HT1080 (cell line): ENCODE measurements at regions not wholly inside any gene's neighbourhood (a gene's known extent, or its start where the extent isn't known, plus 50 kb on each side); places are given as distances from the start of the nearest gene placed in this dataset.

Source experiments
- DNase-seq: peaks from one replicate; pipeline ENCODE4 v3.0.0-alpha.2; 2015; ENCODE audit warnings: low read depth

GRCh38 chr13:47251771-47252170, 354.9 kb upstream of the HTR2A start:
- no peak for DNase-seq

GRCh38 chr13:47250146-47250545, 353.3 kb upstream of the HTR2A start:
- no peak for DNase-seq

- DNase-seq: no peak
Measured at GRCh38 chr13:47249266-47249665, 352.4 kb upstream of the HTR2A start.

DNA sequence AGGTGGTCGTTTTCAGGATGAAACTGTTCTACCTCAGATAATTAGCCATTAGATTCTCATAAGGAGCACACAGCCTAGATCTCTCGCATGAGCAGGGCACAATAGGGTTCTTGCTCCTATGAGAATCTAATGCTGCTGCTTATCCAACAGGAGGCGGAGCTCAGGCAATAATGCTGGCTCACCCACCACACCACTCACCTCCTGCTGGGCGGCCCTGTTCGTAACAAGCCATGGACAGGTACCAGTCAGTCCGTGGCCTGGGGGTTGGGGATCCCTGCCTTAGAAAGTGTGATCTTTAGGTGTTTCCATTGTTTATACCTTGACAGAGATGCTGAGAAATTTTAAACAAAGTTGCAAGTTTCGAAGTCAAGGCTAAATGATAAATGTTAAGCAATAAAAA, 344.6 kb upstream of the HTR2A start:
- no peak for DNase-seq

GRCh38 chr13:47239025-47239424, 342.2 kb upstream of the HTR2A start:
- no peak for DNase-seq

DNA sequence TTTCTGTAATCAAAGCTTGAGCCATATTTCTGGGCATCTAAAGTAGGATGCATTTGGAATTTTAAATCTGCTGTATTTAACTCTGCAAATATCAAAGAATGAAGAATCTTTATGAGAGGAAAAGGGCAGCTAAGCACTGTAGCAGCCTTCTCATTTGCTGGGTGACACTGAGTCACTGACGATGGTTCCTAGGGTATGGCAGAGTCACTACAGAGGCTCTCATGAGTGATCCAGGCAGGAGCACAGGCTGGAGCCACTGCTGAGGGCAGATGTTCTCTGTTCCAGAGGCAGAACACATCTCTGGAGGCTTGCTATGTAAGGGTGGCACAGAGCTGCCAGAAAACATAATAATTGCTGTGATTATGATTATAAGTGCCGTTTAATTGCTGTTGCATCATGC, 340.7 kb upstream of the HTR2A start:
- DNase-seq: no peak

DNA sequence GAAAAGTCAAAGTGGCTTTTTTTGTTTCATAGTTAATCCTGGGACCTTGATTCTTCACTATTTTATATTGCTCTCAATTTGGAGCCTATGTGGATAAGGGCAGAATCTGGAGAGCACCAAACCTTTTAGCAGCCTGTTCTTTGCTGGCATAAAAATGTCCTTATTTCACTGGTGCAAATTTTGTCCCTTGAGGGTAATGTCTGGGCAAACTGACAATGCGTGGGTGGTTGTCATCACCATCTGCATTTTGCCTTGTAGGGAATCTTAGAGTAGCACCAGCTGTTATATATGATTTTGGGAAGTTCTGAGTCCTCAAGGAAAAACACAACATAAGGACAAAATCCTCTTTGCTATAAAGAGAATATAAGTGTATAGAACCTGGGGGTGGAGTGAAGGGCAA, 336.9 kb upstream of the HTR2A start:
- no peak for DNase-seq

- DNase-seq: no peak
Measured at GRCh38 chr13:47232516-47232915, 335.7 kb upstream of the HTR2A start.

- DNase-seq: no peak
Measured at GRCh38 chr13:47230155-47230554, 333.3 kb upstream of the HTR2A start.

- peak; percentile 51 for DNase-seq
Measured at GRCh38 chr13:47226516-47226915, 329.7 kb upstream of the HTR2A start.

DNA sequence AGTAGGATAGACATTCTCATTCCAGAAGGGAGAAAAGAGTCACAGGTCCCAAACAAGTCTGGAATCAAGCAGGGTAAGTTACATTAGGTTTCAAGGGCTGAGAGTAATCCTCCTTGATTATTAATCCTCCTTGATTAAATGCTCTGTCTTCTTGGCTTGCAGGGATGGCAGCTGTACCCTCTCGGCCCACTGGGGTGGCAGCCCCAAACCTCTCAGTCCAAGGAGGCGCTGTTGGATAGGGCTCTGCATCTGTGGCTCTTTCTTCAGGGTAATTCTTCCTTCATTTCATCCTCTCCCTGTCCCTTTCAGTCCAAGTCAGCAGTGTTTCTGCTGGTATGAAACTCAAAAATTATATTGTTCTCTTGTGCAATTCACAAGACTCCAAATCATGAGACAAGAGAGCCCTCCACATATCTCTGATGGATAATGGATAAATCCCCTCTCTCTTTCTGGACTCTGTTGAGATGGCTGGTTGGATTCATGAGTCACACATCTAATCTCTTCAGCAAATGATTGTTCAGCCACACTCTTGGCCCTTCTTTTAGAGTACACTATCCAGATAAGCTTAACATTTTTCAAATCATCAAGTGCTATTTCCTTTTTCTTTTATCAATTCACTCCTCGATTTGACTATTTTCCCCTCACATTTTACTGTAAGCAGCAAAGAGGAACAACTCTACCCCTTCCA, 323.7 kb upstream of the HTR2A start:
- no peak for DNase-seq

DNA sequence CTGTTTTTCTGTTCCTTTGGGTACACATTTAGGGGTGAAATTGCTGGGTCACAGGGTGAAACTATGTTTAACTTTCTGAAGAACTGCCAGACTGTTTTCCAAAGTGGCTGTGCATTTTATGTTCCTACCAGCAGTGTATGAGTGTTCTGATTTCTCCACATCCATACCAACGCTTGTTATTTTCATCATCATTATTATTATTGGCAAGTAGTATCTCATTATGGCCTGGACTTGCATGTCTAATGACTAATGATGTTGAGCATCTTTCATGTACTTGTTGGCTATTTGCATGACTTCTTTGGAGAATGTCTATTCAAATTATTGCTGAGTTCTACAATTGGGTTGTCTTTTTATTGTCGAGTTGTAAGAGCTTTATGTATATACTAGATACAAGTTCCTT, 321.8 kb upstream of the HTR2A start:
- DNase-seq: no peak

GRCh38 chr13:47216176-47216822, 319.4 kb upstream of the HTR2A start:
- DNase-seq: peak; percentile 72

DNA sequence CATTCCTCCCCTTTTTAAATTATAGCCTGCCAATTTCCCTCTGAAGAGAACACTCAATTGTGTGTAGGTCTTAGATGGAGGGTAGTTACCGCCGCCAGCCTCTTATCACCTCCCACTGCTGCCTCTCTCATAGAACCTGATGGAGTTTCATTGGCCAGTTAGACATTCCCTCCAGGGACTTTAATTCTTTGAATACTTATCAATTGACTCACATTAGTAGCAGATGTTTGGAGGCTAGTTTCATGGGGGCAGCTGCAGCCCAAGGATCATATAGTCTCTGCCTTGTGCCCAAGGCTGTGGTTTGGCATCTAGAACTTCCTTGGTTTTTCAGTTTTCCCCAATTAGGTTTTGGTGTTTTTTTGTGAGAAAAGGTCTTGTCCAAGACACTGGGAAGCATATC, 318.9 kb upstream of the HTR2A start:
- DNase-seq: peak; percentile 97

DNA sequence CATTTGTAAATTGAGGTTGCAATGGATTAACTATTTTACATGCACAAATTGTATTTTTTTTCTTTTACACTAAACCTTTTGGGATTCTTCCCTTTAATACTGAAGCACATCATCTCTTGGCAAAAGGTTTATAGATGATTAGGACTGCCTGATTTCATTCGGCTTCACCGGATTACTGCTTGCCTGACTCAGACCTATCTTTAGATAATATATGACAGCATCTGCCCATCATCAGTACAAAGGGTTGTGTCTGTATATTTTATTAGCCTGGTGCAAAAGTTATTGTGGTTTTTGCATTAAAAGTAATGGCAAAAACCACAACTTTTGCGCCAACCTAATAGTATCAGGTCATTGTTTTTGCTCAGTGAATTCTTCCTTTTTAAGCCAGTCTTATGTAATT, 316.2 kb upstream of the HTR2A start:
- DNase-seq: no peak

- DNase-seq: peak; percentile 68
Measured at GRCh38 chr13:47211106-47211505, 314.3 kb upstream of the HTR2A start.

- no peak for DNase-seq
Measured at GRCh38 chr13:47206111-47206510, 309.3 kb upstream of the HTR2A start.

- no peak for DNase-seq
Measured at GRCh38 chr13:47190696-47191305, 293.9 kb upstream of the HTR2A start.

GRCh38 chr13:47188802-47189201, 291.9 kb upstream of the HTR2A start:
- peak; percentile 60 for DNase-seq

DNA sequence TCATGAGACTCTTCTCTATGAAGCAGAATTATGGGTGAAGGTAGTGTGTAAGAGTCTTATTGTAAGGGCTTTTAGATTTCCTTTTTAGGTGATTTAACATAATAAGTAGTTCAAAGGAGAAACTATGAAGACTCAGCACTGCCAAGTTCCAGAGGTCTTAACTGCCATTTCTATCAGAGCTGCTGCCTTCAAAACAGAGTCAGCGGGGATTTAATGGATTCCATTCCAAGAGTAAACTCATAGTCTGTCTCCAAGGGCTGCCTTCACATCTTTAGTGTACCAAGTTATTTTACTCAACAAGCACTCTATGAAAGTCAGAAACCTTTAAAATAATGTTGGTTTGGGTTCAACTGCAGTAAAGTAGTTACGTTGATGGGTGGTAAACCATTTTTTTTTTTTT, 289.6 kb upstream of the HTR2A start:
- DNase-seq: no peak

GRCh38 chr13:47184321-47184720, 287.5 kb upstream of the HTR2A start:
- DNase-seq: peak; percentile 58

DNA sequence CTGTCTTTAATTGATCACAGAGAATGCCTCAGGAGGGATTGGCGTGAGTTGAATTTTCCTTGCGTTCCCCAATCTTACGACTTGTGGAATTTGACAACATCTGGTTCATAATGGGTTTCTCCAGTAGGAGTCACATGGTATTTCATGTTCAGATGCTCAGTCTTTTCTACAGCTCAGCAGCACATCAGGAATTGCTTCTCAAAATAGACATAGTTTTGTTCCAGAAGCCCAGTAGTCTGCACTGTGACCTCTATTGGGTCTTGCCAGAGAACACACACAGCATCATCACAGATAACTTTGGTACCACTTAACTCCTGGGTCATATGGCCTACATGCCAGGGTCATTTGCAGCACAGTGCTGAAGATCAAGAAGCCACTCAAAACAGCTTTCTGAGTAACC, 282.5 kb upstream of the HTR2A start:
- no peak for DNase-seq
